ENCODE measurements at regions not wholly inside any gene's neighbourhood (a gene's known extent, or its start where the extent isn't known, plus 50 kb on each side); places are given as distances from the start of the nearest gene placed in this dataset.

DNA sequence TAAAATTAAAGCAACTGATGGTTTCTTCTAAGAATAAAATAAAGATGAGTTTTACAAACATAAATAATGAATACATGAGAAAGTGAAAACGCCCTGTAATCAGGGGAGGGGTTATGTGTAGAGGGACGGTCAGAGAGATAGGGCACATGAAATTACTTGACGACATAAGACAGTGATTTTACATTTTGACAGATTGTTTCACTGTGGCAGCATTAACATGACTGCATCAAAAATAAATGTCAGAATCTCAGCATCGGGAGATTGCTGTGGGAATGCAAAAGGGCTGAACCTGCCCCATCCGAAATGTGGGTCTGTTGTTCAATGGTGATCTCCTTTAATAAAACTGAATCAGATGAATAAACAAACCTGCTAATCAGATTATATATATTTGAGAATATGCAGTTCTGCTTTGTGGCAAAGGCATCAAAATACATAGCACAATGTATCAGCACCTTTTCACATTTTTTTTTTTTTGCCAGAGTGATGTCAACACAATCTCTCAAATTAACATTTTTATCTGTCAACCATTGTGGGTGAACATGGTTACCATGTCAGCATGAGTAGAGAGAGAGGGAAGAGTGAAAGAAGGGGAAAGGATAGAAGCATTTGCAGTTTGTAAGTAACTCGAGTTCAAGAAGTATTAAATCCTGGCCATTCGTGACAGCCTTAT, 177.1 kb upstream of the MAN1A1 start:
- no peak for DNase-seq
- Mint-ChIP-seq H3K27me3 (ENCODE audit: low read depth) (no peaks in the 10 kb centered on the region), H3K36me3 (ENCODE audit: insufficient read depth in 1 of 3, low read depth in 3 of 3) (no peaks in the 10 kb centered on the region), H3K27ac (peak overlapping the region in 1 of 3 experiments; percentile 11; a peak in 2 of 7 replicates), H3K4me3 (no peak overlapping the region), H3K9me3 (no peaks in the 10 kb centered on the region), H3K4me1 (peaks cover 22 to 23% of the 10 kb centered on the region in 2 experiments)
- no peak overlapping the region for H2AK5ac ChIP-seq (ENCODE audit: insufficient read length, low read length)
- H3K23me2 ChIP-seq (ENCODE audit: insufficient read length, low read depth, low read length, poor library complexity, severe bottlenecking), result no peaks in the 10 kb centered on the region
- H4K91ac ChIP-seq (ENCODE audit: insufficient read length, low read depth, low read length), result no peak overlapping the region
- H2BK120ac ChIP-seq (ENCODE audit: low read depth, low read length, poor library complexity, severe bottlenecking), result no peak overlapping the region
- no peaks in the 10 kb centered on the region for H4K20me1 ChIP-seq (ENCODE audit: control insufficient read depth, insufficient read depth, insufficient read length)
- H3K79me2 ChIP-seq (ENCODE audit: insufficient read depth, low read length), result no peaks in the 10 kb centered on the region
- H2AFZ ChIP-seq (ENCODE audit: low read length), result no peak overlapping the region
- H2BK5ac ChIP-seq (ENCODE audit: insufficient read length, low read length), result no peak overlapping the region
- H3K4ac ChIP-seq (ENCODE audit: low read depth, low read length), result no peak overlapping the region
- no peak overlapping the region for H2BK20ac ChIP-seq (ENCODE audit: low read depth, low read length, poor library complexity, severe bottlenecking)
- H3K9ac ChIP-seq (ENCODE audit: extremely low read depth, insufficient read length, low read length), result no peak overlapping the region
- no peak overlapping the region for H3K18ac ChIP-seq (ENCODE audit: insufficient read length, low read depth, low read length)
- H3K23ac ChIP-seq (ENCODE audit: insufficient read length, low read depth, low read length), result no peak overlapping the region
- no CpG with 5 or more reads among the region's 7 CpGs for WGBS (ENCODE audit: extremely low coverage, insufficient read length, low lambda C conversion rate)
- H3K4me2 ChIP-seq (ENCODE audit: insufficient read depth, insufficient read length, low read length), result no peak overlapping the region
- H3K27ac ChIP-seq (ENCODE audit: insufficient read length, low read depth, low read length), result no peak overlapping the region
- no peaks in the 10 kb centered on the region for H3K9me3 ChIP-seq (ENCODE audit: control insufficient read depth, low read depth, low read length)
- no peak overlapping the region for H3T11ph ChIP-seq (ENCODE audit: low read length)
- no peak overlapping the region for H2BK15ac ChIP-seq (ENCODE audit: low read depth, low read length)
- no peak overlapping the region for H3K14ac ChIP-seq (ENCODE audit: insufficient read depth, low read length)
- no peak overlapping the region for H4K8ac ChIP-seq (replicated peaks; ENCODE audit: insufficient read length, low read depth, low read length)
- H4K5ac ChIP-seq (ENCODE audit: insufficient read length, low read depth, low read length), result no peak overlapping the region
- H3K56ac ChIP-seq (ENCODE audit: insufficient read length, low read depth, low read length), result no peak overlapping the region
- H3K27me3 ChIP-seq (ENCODE audit: insufficient read depth, low read length), result no peaks in the 10 kb centered on the region
- TF ChIP-seq, protein P1, sequence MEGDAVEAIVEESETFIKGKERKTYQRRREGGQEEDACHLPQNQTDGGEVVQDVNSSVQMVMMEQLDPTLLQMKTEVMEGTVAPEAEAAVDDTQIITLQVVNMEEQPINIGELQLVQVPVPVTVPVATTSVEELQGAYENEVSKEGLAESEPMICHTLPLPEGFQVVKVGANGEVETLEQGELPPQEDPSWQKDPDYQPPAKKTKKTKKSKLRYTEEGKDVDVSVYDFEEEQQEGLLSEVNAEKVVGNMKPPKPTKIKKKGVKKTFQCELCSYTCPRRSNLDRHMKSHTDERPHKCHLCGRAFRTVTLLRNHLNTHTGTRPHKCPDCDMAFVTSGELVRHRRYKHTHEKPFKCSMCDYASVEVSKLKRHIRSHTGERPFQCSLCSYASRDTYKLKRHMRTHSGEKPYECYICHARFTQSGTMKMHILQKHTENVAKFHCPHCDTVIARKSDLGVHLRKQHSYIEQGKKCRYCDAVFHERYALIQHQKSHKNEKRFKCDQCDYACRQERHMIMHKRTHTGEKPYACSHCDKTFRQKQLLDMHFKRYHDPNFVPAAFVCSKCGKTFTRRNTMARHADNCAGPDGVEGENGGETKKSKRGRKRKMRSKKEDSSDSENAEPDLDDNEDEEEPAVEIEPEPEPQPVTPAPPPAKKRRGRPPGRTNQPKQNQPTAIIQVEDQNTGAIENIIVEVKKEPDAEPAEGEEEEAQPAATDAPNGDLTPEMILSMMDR (conservative IDR thresholded peaks at IDR 0.05), result no peak
- no peaks in the 10 kb centered on the region for H3K79me1 ChIP-seq (ENCODE audit: insufficient read depth, low read depth, low read length, poor library complexity, severe bottlenecking)
- H2BK12ac ChIP-seq (ENCODE audit: insufficient read length, low read depth, low read length), result no peak overlapping the region
- peaks cover 6% of the 10 kb centered on the region; the same call in 1 of the 2 replicates for H3K4me1 ChIP-seq (ENCODE audit: insufficient read depth, low read length)

Data from H9 (cell line).